ENCODE measurements at regions not wholly inside any gene's neighbourhood (a gene's known extent, or its start where the extent isn't known, plus 50 kb on each side); places are given as distances from the start of the nearest gene placed in this dataset.
"Not testable (repeated sequence)": the region's sequence is repeated elsewhere in the genome, so short reads cannot be mapped to it uniquely, and the experiment has no call there.

GRCh38 chr6:103812970-103813369 lies 1046.7 kb downstream of the HACE1 start:
- ChIA-PET POLR2A (no interaction called here), CTCF (no interaction called here)
- no peak for TF ChIP-seq ARNT (IDR thresholded peaks at IDR 0.05)
- no peak for DNase-seq (ENCODE audit: extremely low spot score)

- DNase-seq (ENCODE audit: extremely low spot score); CTCF ChIA-PET; POLR2A ChIA-PET: not testable (repeated sequence)
Observed at GRCh38 chr6:103801901-103802479, 1057.7 kb downstream of the HACE1 start.

GRCh38 chr6:103799971-103800670 lies 1059.6 kb downstream of the HACE1 start:
- TF ChIP-seq BHLHE40 (IDR thresholded peaks at IDR 0.05; ENCODE audit: borderline replicate concordance) (no peak), ARNT (IDR thresholded peaks at IDR 0.05) (no peak), SUZ12 (IDR thresholded peaks at IDR 0.05) (no peak), TARDBP (IDR thresholded peaks at IDR 0.05) (no peak), FOXK2 (IDR thresholded peaks at IDR 0.05) (no peak), FOXA1 (IDR thresholded peaks at IDR 0.05) (no peak), L3MBTL2 (conservative IDR thresholded peaks at IDR 0.05) (no peak), LEF1 (IDR thresholded peaks at IDR 0.05; ENCODE audit: borderline replicate concordance) (no peak)
- ChIA-PET CTCF (no interaction called here), POLR2A (no interaction called here)
- no peak for DNase-seq (ENCODE audit: extremely low spot score)

- POLR2A ChIA-PET, result no interaction called here
- DNase-seq (ENCODE audit: extremely low spot score), result no peak
- CTCF ChIA-PET, result no interaction called here
- TF ChIP-seq L3MBTL2 (conservative IDR thresholded peaks at IDR 0.05) (no peak), FOXK2 (IDR thresholded peaks at IDR 0.05) (no peak), HDGF (IDR thresholded peaks at IDR 0.05; ENCODE audit: borderline replicate concordance) (no peak), SP1 (IDR thresholded peaks at IDR 0.05) (no peak), FOXM1 (IDR thresholded peaks at IDR 0.05; ENCODE audit: borderline replicate concordance) (no peak), TARDBP (IDR thresholded peaks at IDR 0.05) (no peak), FOXA1 (IDR thresholded peaks at IDR 0.05) (no peak), LEF1 (IDR thresholded peaks at IDR 0.05; ENCODE audit: borderline replicate concordance) (no peak), ELF4 (IDR thresholded peaks at IDR 0.05) (no peak), ARNT (IDR thresholded peaks at IDR 0.05) (no peak), SUZ12 (IDR thresholded peaks at IDR 0.05) (no peak), ZNF384 (IDR thresholded peaks at IDR 0.05) (no peak), BHLHE40 (IDR thresholded peaks at IDR 0.05; ENCODE audit: borderline replicate concordance) (no peak), CTBP1 (IDR thresholded peaks at IDR 0.05; ENCODE audit: borderline replicate concordance) (no peak), NFRKB (IDR thresholded peaks at IDR 0.05) (no peak), PKNOX1 (IDR thresholded peaks at IDR 0.05) (no peak)
Observed at GRCh38 chr6:103798166-103798565, 1061.6 kb downstream of the HACE1 start.

GRCh38 chr6:103797738-103798137 lies 1062.0 kb downstream of the HACE1 start:
- TF ChIP-seq ZNF384 (IDR thresholded peaks at IDR 0.05), result peak; percentile 81
- no peak for TF ChIP-seq NFRKB (IDR thresholded peaks at IDR 0.05)
- DNase-seq (ENCODE audit: extremely low spot score), result no peak
- CTCF ChIA-PET, result interaction anchor here (0.6 kb wide), 1 partner anchor 607 kb away, joined by 4 read pairs; no protein-coding TSS in a partner anchor
- POLR2A ChIA-PET, result no interaction called here

- no peak for DNase-seq (ENCODE audit: extremely low spot score)
- ChIA-PET POLR2A (no interaction called here), CTCF (no interaction called here)
- TF ChIP-seq SP1 (IDR thresholded peaks at IDR 0.05) (no peak), CTBP1 (IDR thresholded peaks at IDR 0.05; ENCODE audit: borderline replicate concordance) (no peak), ELF4 (IDR thresholded peaks at IDR 0.05) (no peak), PKNOX1 (IDR thresholded peaks at IDR 0.05) (no peak), TARDBP (IDR thresholded peaks at IDR 0.05) (no peak), ARNT (IDR thresholded peaks at IDR 0.05) (no peak), SUZ12 (IDR thresholded peaks at IDR 0.05) (no peak), FOXK2 (IDR thresholded peaks at IDR 0.05) (no peak)
Observed at GRCh38 chr6:103791458-103791857, 1068.3 kb downstream of the HACE1 start.

- ChIA-PET CTCF (no interaction called here), POLR2A (no interaction called here)
- TF ChIP-seq ARNT (IDR thresholded peaks at IDR 0.05) (no peak), BHLHE40 (IDR thresholded peaks at IDR 0.05; ENCODE audit: borderline replicate concordance) (no peak), SP1 (IDR thresholded peaks at IDR 0.05) (no peak), LEF1 (IDR thresholded peaks at IDR 0.05; ENCODE audit: borderline replicate concordance) (no peak), FOXK2 (IDR thresholded peaks at IDR 0.05) (no peak)
- DNase-seq (ENCODE audit: extremely low spot score), result no peak
Observed at GRCh38 chr6:103784117-103784516, 1075.6 kb downstream of the HACE1 start.

- ChIA-PET CTCF (no interaction called here), POLR2A (no interaction called here)
- TF ChIP-seq BHLHE40 (IDR thresholded peaks at IDR 0.05; ENCODE audit: borderline replicate concordance) (no peak), CTBP1 (IDR thresholded peaks at IDR 0.05; ENCODE audit: borderline replicate concordance) (no peak), NFRKB (IDR thresholded peaks at IDR 0.05) (no peak), FOXA1 (IDR thresholded peaks at IDR 0.05) (no peak), ARNT (IDR thresholded peaks at IDR 0.05) (no peak), FOXK2 (IDR thresholded peaks at IDR 0.05) (no peak), L3MBTL2 (conservative IDR thresholded peaks at IDR 0.05) (no peak), ZNF384 (IDR thresholded peaks at IDR 0.05) (no peak), HDGF (IDR thresholded peaks at IDR 0.05; ENCODE audit: borderline replicate concordance) (no peak), SP1 (IDR thresholded peaks at IDR 0.05) (no peak), ELF4 (IDR thresholded peaks at IDR 0.05) (no peak), LEF1 (IDR thresholded peaks at IDR 0.05; ENCODE audit: borderline replicate concordance) (no peak), SUZ12 (IDR thresholded peaks at IDR 0.05) (no peak), TARDBP (IDR thresholded peaks at IDR 0.05) (no peak)
- DNase-seq (ENCODE audit: extremely low spot score), result peak; percentile 17
Observed at GRCh38 chr6:103783329-103783728, 1076.4 kb downstream of the HACE1 start.
